HUES64 (cell line): ENCODE measurements at regions not wholly inside any gene's neighbourhood (a gene's known extent, or its start where the extent isn't known, plus 50 kb on each side); places are given as distances from the start of the nearest gene placed in this dataset.

Experiments
- H3K27ac ChIP-seq: 2 replicates; pipeline ENCODE4 v1.7.0; 2013; ENCODE audit warnings: low read depth, low read length, inconsistent platforms
- H3K27me3 ChIP-seq: 2 replicates; pipeline ENCODE4 v1.6.1; 2013; ENCODE audit warnings: mild to moderate bottlenecking, low read length; ENCODE audit not compliant: insufficient read depth
- H3K36me3 ChIP-seq: 2 replicates; pipeline ENCODE4 v1.6.1; 2013; ENCODE audit warnings: mild to moderate bottlenecking, low read length; ENCODE audit not compliant: insufficient read depth
- H3K4me1 ChIP-seq: 2 replicates; pipeline ENCODE4 v1.6.1; 2013; ENCODE audit warnings: mild to moderate bottlenecking, low read length, moderate library complexity; ENCODE audit not compliant: insufficient read depth
- H3K4me3 ChIP-seq: 2 replicates; pipeline ENCODE4 v1.5.1; 2013; ENCODE audit warnings: mild to moderate bottlenecking, low read length, moderate library complexity
- H3K9ac ChIP-seq: 2 replicates; pipeline ENCODE4 v1.6.1; 2013; ENCODE audit warnings: mild to moderate bottlenecking, low read depth, low read length
- H3K9me3 ChIP-seq: 2 replicates; pipeline ENCODE4 v1.6.1; 2013; ENCODE audit warnings: low read depth, low read length; ENCODE audit not compliant: insufficient read depth
- WGBS: fragments of 150-250, 120-280 bp; methylation state at CpG from one replicate; pipeline ENCODE4 v1.1.7; 2013; ENCODE audit warnings: missing lambda C conversion rate; 5-methylcytosine and 5-hydroxymethylcytosine counted together

DNA sequence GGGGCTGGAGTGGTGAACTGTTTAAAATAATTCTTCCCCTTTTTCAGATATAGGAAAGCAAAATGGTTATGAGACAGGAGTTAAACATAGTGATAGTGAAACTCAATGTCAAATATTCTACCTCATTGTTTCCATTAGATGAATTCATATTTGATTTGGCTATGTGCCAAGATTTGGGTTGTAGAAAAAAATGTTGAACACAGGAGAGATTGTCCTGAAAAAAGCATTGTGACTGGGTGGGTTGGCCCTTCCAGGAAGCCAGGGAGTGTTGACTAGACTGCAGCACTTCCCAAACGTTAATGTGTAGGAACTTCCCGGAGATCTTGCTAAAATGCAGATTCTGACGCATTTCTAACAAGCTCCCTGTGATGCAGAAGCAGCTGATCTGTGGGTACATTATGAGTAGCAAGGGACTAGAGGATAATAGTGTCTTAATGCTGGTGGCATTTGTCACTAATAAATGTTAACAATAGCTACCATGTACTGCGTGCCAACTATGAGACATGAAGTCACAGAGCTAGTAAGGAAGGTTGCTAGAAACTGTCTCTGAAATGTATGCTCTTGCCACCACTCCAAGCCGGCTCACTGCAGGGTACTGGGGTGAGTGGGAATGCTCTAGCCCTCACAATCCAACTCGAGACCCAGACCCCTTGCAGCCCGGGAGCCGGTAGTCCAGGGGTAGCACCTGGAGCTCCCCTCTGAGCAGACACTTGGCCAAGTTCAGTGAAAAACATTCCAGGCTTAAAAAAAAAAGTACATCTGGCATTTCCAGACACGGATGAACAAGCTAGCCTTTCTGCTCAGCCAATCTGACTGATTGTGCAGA, 120.6 kb downstream of the CD47 start:
- no peaks in the 10 kb centered on the region for H3K36me3 ChIP-seq
- H3K27me3 ChIP-seq, result no peaks in the 10 kb centered on the region
- H3K9ac ChIP-seq, result no peak overlapping the region
- no peak overlapping the region for H3K27ac ChIP-seq
- no peak overlapping the region for H3K4me3 ChIP-seq
- H3K9me3 ChIP-seq, result no peaks in the 10 kb centered on the region
- 81% methylated on average over 9 of the region's 9 CpGs for WGBS
- peaks cover 8% of the 10 kb centered on the region for H3K4me1 ChIP-seq

DNA sequence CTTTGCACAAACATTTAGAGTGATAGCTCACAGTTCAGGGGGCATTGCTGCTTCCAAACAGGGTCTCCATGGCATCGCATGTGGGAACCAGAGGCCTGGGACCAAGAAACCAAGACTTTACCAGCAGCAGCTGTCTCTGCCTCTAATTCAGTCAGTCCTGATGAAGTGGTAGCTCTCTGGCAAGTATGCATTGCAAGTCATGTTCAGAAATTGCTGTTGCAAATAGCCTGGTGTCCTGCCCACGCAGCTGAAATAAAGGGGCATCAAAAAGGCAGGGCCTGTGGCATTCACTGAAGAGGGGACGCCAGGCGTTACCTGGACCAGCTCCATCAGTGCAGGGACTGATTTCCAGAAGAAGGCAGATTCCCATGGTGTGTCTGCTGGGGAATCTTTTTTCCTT, 121.3 kb downstream of the CD47 start:
- Histone ChIP-seq H3K9ac (no peak overlapping the region), H3K27ac (no peak overlapping the region), H3K36me3 (no peaks in the 10 kb centered on the region), H3K27me3 (no peaks in the 10 kb centered on the region), H3K4me3 (no peak overlapping the region), H3K9me3 (no peaks in the 10 kb centered on the region), H3K4me1 (peaks cover 8% of the 10 kb centered on the region)
- WGBS, result 93% methylated on average over 4 of the region's 4 CpGs

GRCh38 chr3:107966276-107966675, 124.6 kb downstream of the CD47 start:
- H3K27ac ChIP-seq, result no peak overlapping the region
- H3K4me1 ChIP-seq, result peaks cover 8% of the 10 kb centered on the region
- H3K27me3 ChIP-seq, result no peaks in the 10 kb centered on the region
- H3K9me3 ChIP-seq, result no peaks in the 10 kb centered on the region
- H3K9ac ChIP-seq, result no peak overlapping the region
- H3K36me3 ChIP-seq, result no peaks in the 10 kb centered on the region
- 98% methylated on average over 5 of the region's 5 CpGs for WGBS
- no peak overlapping the region for H3K4me3 ChIP-seq

GRCh38 chr3:107965136-107965655, 125.6 kb downstream of the CD47 start:
- H3K4me3 ChIP-seq, result no peak overlapping the region
- H3K9ac ChIP-seq, result no peak overlapping the region
- H3K4me1 ChIP-seq, result peaks cover 8% of the 10 kb centered on the region
- WGBS, result 84% methylated on average over 5 of the region's 5 CpGs
- H3K9me3 ChIP-seq, result no peaks in the 10 kb centered on the region
- H3K27ac ChIP-seq, result no peak overlapping the region
- no peaks in the 10 kb centered on the region for H3K36me3 ChIP-seq
- H3K27me3 ChIP-seq, result no peaks in the 10 kb centered on the region

DNA sequence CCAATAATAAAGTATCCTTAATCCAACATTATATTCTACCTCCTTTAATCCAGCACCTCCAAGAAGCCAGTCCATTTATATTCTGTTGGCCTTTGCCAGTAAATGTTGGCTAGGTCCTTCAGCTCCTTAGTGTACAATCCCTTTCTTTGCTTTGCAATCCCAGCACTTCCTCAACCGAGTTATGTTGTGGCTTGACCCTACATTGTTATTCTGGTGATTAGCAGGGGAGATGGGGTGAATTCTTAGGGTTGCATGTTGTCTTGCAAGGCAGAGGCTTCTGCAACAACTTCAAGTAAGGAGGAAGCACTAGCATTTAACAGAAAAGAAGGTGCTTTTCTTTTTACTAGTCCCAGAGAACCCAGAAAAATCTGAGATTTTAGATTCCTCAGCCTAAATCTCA, 127.2 kb downstream of the CD47 start:
- H3K4me3 ChIP-seq, result no peak overlapping the region
- no peaks in the 10 kb centered on the region for H3K27me3 ChIP-seq
- H3K36me3 ChIP-seq, result no peaks in the 10 kb centered on the region
- no peak overlapping the region for H3K9ac ChIP-seq
- H3K4me1 ChIP-seq, result peaks cover 10% of the 10 kb centered on the region
- no peak overlapping the region for H3K27ac ChIP-seq
- H3K9me3 ChIP-seq, result no peaks in the 10 kb centered on the region
- 86% methylated on average over 1 of the region's 1 CpG for WGBS

DNA sequence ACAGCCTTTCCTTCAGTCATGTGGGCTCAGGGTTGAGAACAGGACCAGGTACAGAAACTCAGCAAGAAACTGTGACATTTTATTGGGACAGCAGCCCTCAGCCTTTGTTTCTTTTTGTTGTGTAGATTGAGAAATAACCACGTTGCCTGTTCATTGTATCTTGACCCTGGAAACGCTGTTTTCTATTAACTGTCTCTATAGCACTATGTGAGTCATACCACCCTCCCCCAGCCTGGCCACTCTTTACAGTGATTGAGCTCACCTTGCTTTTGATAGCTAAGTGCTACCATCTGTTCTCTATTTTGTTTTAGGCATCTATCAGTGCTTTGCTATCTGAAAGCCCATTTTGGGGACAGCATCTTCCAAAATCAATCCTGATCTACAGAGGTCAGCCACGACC, 127.9 kb downstream of the CD47 start:
- H3K9me3 ChIP-seq, result no peaks in the 10 kb centered on the region
- no peaks in the 10 kb centered on the region for H3K36me3 ChIP-seq
- 68% methylated on average over 3 of the region's 3 CpGs for WGBS
- no peaks in the 10 kb centered on the region for H3K27me3 ChIP-seq
- H3K4me3 ChIP-seq, result no peak overlapping the region
- no peak overlapping the region for H3K27ac ChIP-seq
- H3K4me1 ChIP-seq, result peaks cover 12% of the 10 kb centered on the region
- H3K9ac ChIP-seq, result no peak overlapping the region

DNA sequence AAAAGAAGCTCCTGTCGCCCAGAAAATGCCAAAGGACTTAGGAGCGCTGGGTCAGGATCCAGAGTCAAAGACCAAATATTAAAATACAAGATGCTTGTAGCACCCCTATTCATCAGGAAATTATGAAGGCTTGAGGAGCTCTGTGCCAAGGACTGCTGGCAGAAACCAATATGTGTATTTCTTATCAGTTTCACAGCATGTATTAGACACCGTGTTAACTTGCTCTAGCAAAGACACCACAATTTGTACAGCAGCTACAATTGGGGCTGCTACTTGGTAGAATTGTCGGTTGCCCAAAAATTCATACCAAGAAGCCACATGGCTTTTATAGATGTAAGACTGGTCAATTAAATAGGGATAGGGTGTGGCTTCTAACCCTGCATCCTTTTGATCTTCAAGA, 128.8 kb downstream of the CD47 start:
- Histone ChIP-seq H3K9ac (no peak overlapping the region), H3K4me1 (peaks cover 19% of the 10 kb centered on the region), H3K4me3 (no peak overlapping the region), H3K36me3 (no peaks in the 10 kb centered on the region), H3K27ac (no peak overlapping the region), H3K27me3 (no peaks in the 10 kb centered on the region), H3K9me3 (no peaks in the 10 kb centered on the region)
- 92% methylated on average over 4 of the region's 4 CpGs for WGBS

GRCh38 chr3:107959550-107960154, 131.2 kb downstream of the CD47 start:
- Histone ChIP-seq H3K9ac (no peak overlapping the region), H3K4me1 (peaks cover 11% of the 10 kb centered on the region), H3K36me3 (no peaks in the 10 kb centered on the region), H3K27ac (no peak overlapping the region), H3K27me3 (no peaks in the 10 kb centered on the region), H3K9me3 (no peaks in the 10 kb centered on the region), H3K4me3 (no peak overlapping the region)
- WGBS, result 96% methylated on average over 2 of the region's 2 CpGs

DNA sequence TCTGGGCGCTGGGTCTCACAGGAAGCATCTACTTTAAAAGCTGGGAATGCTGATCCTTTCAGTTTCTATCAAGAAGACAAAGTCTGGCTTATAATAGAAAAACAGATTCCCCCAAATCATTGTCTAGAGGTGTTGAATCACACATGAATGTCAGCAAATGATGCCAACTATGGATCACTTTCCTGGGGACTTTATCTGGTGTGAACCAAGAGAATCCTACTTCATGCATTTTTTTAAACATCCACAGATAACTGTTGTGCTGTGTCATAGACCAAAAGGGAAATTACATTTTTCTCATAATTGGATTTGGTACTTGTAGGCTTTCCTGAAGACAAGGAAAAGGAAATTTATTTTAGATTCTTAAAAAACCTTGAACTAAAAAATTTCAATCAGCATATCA, 132.7 kb downstream of the CD47 start:
- no peaks in the 10 kb centered on the region for H3K36me3 ChIP-seq
- no peaks in the 10 kb centered on the region for H3K27me3 ChIP-seq
- H3K4me1 ChIP-seq, result peaks cover 11% of the 10 kb centered on the region
- 85% methylated on average over 1 of the region's 1 CpG for WGBS
- H3K9ac ChIP-seq, result no peak overlapping the region
- no peak overlapping the region for H3K4me3 ChIP-seq
- H3K9me3 ChIP-seq, result no peaks in the 10 kb centered on the region
- no peak overlapping the region for H3K27ac ChIP-seq

DNA sequence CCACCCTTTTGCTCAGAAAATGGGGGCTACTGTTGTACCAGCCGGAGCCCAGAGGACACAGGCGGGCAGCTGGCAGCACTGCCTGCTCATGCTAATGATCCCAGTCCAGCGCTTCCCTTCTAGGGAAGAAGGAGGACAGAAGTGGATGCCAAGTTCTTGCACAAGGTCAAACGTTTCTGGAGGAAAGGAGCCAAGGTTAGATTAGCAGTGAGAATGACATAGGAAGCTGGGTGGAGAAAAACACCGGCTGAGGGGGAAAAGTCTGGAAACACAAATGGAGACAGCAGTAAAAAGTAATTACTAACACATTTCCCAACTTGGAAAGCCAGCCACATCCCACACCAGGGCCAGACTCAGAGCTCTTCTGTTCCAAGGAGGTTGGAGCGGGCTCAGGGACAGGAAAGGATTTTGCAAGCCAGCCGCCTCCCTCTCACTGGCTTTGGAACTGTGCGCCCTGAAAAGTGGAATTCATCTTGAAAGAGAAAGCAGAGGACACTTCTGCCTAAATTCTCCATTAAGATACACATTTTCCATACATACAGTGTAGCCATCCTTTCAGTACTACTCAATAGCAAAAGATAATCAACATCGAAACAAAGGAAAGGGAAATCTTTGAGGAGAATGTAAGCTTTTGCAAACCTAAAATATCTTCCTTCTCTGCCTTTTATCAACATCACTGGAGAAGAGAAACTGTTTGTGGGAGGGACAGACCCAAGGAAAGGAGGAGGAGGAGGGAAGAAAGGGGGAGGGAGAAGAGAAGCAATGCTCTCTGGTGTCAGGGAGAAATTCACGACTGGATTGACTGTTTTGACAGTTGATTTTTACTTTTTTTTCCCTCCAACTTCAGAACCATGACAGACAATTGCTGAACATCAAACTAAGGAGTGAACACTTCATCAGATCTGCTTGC, 133.6 kb downstream of the CD47 start:
- no peaks in the 10 kb centered on the region for H3K9me3 ChIP-seq
- H3K27ac ChIP-seq, result no peak overlapping the region
- WGBS, result 78% methylated on average over 10 of the region's 10 CpGs
- H3K9ac ChIP-seq, result no peak overlapping the region
- H3K4me1 ChIP-seq, result peaks cover 11% of the 10 kb centered on the region
- no peaks in the 10 kb centered on the region for H3K36me3 ChIP-seq
- no peaks in the 10 kb centered on the region for H3K27me3 ChIP-seq
- H3K4me3 ChIP-seq, result no peak overlapping the region

DNA sequence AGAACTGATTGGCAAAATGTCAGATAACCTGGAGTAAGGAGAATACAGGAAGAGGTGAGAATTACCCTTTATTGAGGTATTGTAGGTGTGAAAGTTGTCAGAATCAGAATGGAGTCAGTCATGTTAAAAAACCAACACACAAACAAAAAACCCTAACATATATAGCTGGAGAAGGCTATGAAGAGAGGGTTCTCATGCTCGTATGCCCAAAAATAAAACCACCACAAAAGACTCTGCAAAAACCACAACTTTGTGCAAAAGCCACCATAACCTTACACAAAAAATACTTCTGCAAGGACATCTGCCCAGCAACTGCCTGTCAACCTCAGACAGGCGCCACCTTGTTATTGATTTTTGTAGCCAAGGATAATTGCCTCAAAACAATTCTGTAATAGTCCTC, 136.0 kb downstream of the CD47 start:
- Histone ChIP-seq H3K9me3 (no peaks in the 10 kb centered on the region), H3K4me1 (peaks cover 10% of the 10 kb centered on the region), H3K36me3 (no peaks in the 10 kb centered on the region), H3K27me3 (no peaks in the 10 kb centered on the region), H3K4me3 (no peak overlapping the region), H3K27ac (no peak overlapping the region), H3K9ac (no peak overlapping the region)
- WGBS, result 89% methylated on average over 2 of the region's 2 CpGs
